HCT116 (cell line): ENCODE measurements at regions not wholly inside any gene's neighbourhood (a gene's known extent, or its start where the extent isn't known, plus 50 kb on each side); places are given as distances from the start of the nearest gene placed in this dataset.

Experiments used
- ATAC-seq: fragments of 200-7000 bp; cut with Tn5 transposase; 2 replicates; pipeline ENCODE4 v1.9.1; 2020; ENCODE audit warnings: mild to moderate bottlenecking, moderate library complexity
- BruUV-seq: library from RNA; stranded (reverse); fragments of 400-500 nt; replicated peaks from 2 replicates; lab custom pipeline; 2021; lab: Mats Ljungman, UMichigan
- CTCF ChIA-PET: fragments of 300-600 bp; sonication (Branson Sonifier 250); formaldehyde crosslinking; loops from one replicate; lab custom pipeline; 2021; ENCODE audit warnings: antibody characterized with exemption; lab: Charles Lee
- POLR2A ChIA-PET: fragments of 300-600, 350-600 bp; sonication (Branson Sonifier 250); formaldehyde crosslinking; loops from one replicate; lab custom pipeline; 2021; ENCODE audit warnings: antibody characterized with exemption; lab: Charles Lee
- RAD21 ChIA-PET, 2 experiments: fragments of 300-600 bp; sonication (Branson Sonifier 250); formaldehyde crosslinking; loops; one replicate each; lab custom pipeline; 2023; ENCODE audit warnings: low total read pairs in 2 of 2; ENCODE audit not compliant: uncharacterized antibody in 2 of 2, unreplicated experiment in 2 of 2, low non-redundant PET in 1 of 2; lab: Charles Lee
- DNase-seq: peaks from one replicate; pipeline ENCODE4 v3.0.0-alpha.2; 2010; ENCODE audit warnings: low read depth, low spot score
- H2AFZ ChIP-seq: fragments of 200-600 bp; shearing (Covaris generic), sonication (generic); 2 replicates; pipeline ENCODE4 v1.6.1; 2017; ENCODE audit warnings: low read depth, mixed run types, mixed read lengths, antibody characterized with exemption, low read length; ENCODE audit not compliant: poor library complexity, severe bottlenecking
- H3K27ac ChIP-seq: 2 replicates; pipeline ENCODE4 v1.5.1; 2012; ENCODE audit warnings: low read depth, low read length
- H3K27me3 ChIP-seq: fragments of 200-600 bp; sonication (generic); 2 replicates; pipeline ENCODE4 v1.6.1; 2016; ENCODE audit warnings: mixed run types, low read length, mixed read lengths; ENCODE audit not compliant: insufficient read depth
- H3K36me3 ChIP-seq, 2 experiments: fragments of 200-500 bp in 1 of 2; fragments of 200-600 bp in 1 of 2; sonication (Bioruptor generic) in 1 of 2; sonication (generic) in 1 of 2; 2 replicates each; pipeline versions ENCODE4 v1.5.1 to v1.6.1; 2014 to 2016; ENCODE audit warnings: low read length in 2 of 2, inconsistent platforms in 1 of 2, mixed read lengths in 1 of 2, mixed run types in 1 of 2; ENCODE audit not compliant: insufficient read depth in 2 of 2, control insufficient read depth in 1 of 2
- H3K4me1 ChIP-seq, 2 experiments: fragments of 200-600 bp in 1 of 2; sonication (generic) in 1 of 2; 2 replicates each; pipeline versions ENCODE4 v1.5.1 to v1.6.1; 2012 to 2017; ENCODE audit warnings: low read length in 2 of 2, inconsistent platforms in 1 of 2, mild to moderate bottlenecking in 1 of 2, mixed read lengths in 1 of 2, mixed run types in 1 of 2, moderate library complexity in 1 of 2; ENCODE audit not compliant: insufficient read depth in 2 of 2, control insufficient read depth in 1 of 2
- H3K4me2 ChIP-seq: fragments of 200-600 bp; sonication (generic); 2 replicates; pipeline ENCODE4 v1.6.1; 2017; ENCODE audit warnings: mixed run types, low read length, mixed read lengths
- H3K4me3 ChIP-seq, 2 experiments: fragments of 200-600 bp in 1 of 2; sonication (generic) in 1 of 2; replicated peaks in 1 of 2; 2 replicates each; pipeline ENCODE4 v1.5.1; 2011 to 2016; ENCODE audit warnings: low read length in 2 of 2, control low read depth in 1 of 2, low read depth in 1 of 2, mild to moderate bottlenecking in 1 of 2, mixed read lengths in 1 of 2, mixed run types in 1 of 2
- H3K79me2 ChIP-seq: fragments of 200-600 bp; sonication (generic); 2 replicates; pipeline ENCODE4 v1.6.1; 2017; ENCODE audit warnings: mild to moderate bottlenecking, mixed run types, low read length, moderate library complexity, mixed read lengths; ENCODE audit not compliant: insufficient read depth
- H3K9ac ChIP-seq: fragments of 200-600 bp; sonication (generic); 2 replicates; pipeline ENCODE4 v1.6.1; 2016; ENCODE audit warnings: low read length, mixed read lengths
- H3K9me2 ChIP-seq: fragments of 200-600 bp; sonication (generic), shearing (Covaris generic); 2 replicates; pipeline ENCODE4 v1.6.1; 2017; ENCODE audit warnings: mixed run types, mild to moderate bottlenecking, moderate library complexity; ENCODE audit not compliant: insufficient read depth
- H3K9me3 ChIP-seq, 2 experiments: fragments of 200-500 bp in 1 of 2; fragments of 200-600 bp in 1 of 2; sonication (Bioruptor generic) in 1 of 2; sonication (generic) in 1 of 2; 2 replicates each; pipeline ENCODE4 v1.6.1; 2014 to 2017; ENCODE audit warnings: low read length in 2 of 2, mixed read lengths in 2 of 2, inconsistent platforms in 1 of 2, low read depth in 1 of 2, mild to moderate bottlenecking in 1 of 2, mixed run types in 1 of 2, moderate library complexity in 1 of 2; ENCODE audit not compliant: control insufficient read depth in 1 of 2, insufficient read depth in 1 of 2
- H4K20me1 ChIP-seq: fragments of 200-600 bp; sonication (generic), shearing (Covaris generic); 2 replicates; pipeline ENCODE4 v1.6.1; 2017; ENCODE audit warnings: mixed run types, mild to moderate bottlenecking, moderate library complexity; ENCODE audit not compliant: insufficient read depth
- ATF3 ChIP-seq: IDR thresholded peaks from 2 replicates; pipeline ENCODE4 v1.6.1; 2012
- CTCF ChIP-seq, 3 experiments: fragments of 200-600 bp in 1 of 3; sonication (generic) in 1 of 3; IDR thresholded peaks in 2 of 3; conservative IDR thresholded peaks in 1 of 3; 2 replicates each; pipeline ENCODE4 v1.5.1; 2012 to 2017; ENCODE audit warnings: low read depth in 2 of 3, low read length in 2 of 3, antibody characterized with exemption in 1 of 3, borderline replicate concordance in 1 of 3, control low read depth in 1 of 3, mild to moderate bottlenecking in 1 of 3, mixed read lengths in 1 of 3, mixed run types in 1 of 3, moderate library complexity in 1 of 3; ENCODE audit not compliant: insufficient read depth in 1 of 3
- EZH2 ChIP-seq: fragments of 200-600 bp; sonication (generic); IDR thresholded peaks from 2 replicates; pipeline ENCODE4 v1.6.1; 2017; ENCODE audit warnings: antibody characterized with exemption, mixed run types
- JUND ChIP-seq: IDR thresholded peaks from 2 replicates; pipeline ENCODE4 v1.6.1; 2012
- REST ChIP-seq: IDR thresholded peaks from 2 replicates; pipeline ENCODE4 v1.6.1; 2012; ENCODE audit warnings: low read depth
- TCF7L2 ChIP-seq: IDR thresholded peaks from 2 replicates; pipeline ENCODE4 v1.7.0; 2011; ENCODE audit warnings: borderline replicate concordance, inconsistent platforms; ENCODE audit not compliant: insufficient read depth, insufficient read length; ENCODE audit errors: extremely low read depth
- YY1 ChIP-seq: IDR thresholded peaks from 2 replicates; pipeline ENCODE4 v1.6.1; 2011; ENCODE audit warnings: low read length, low read depth, moderate library complexity, mild to moderate bottlenecking; ENCODE audit not compliant: insufficient replicate concordance; ENCODE audit errors: extremely low read depth
- intact Hi-C: fragments of 100-400 bp; cut with micrococcal nuclease; formaldehyde crosslinking; loops from 2 replicates; pipeline ENCODE4 v1.10.0; 2022

GRCh38 chr7:41277561-41277960 lies 425.3 kb downstream of the INHBA start:
- no peak overlapping the region for H3K9ac ChIP-seq
- H3K9me2 ChIP-seq, result no peaks in the 10 kb centered on the region
- no peak overlapping the region for H3K4me2 ChIP-seq
- H3K36me3 ChIP-seq, result no peaks in the 10 kb centered on the region
- TF ChIP-seq JUND (no peak), ATF3 (no peak), YY1 (no peak)
- H3K27ac ChIP-seq, result no peak overlapping the region
- intact Hi-C loops, result no loop called here
- ATAC-seq, result no peak
- no peaks in the 10 kb centered on the region for H3K79me2 ChIP-seq
- RAD21 ChIA-PET, result no interaction called here
- no peak overlapping the region for H3K4me3 ChIP-seq
- no peaks in the 10 kb centered on the region for H3K4me1 ChIP-seq
- no peaks in the 10 kb centered on the region for H4K20me1 ChIP-seq
- POLR2A ChIA-PET, result no interaction called here
- DNase-seq, result no peak
- H2AFZ ChIP-seq, result no peak overlapping the region
- no peaks in the 10 kb centered on the region for H3K9me3 ChIP-seq
- no TSS peak for BruUV-seq
- CTCF ChIA-PET, result no interaction called here
- no peaks in the 10 kb centered on the region for H3K27me3 ChIP-seq

- POLR2A ChIA-PET, result no interaction called here
- DNase-seq (no peak), ATAC-seq (no peak)
- no peaks in the 10 kb centered on the region for H3K79me2 ChIP-seq
- intact Hi-C loops, result no loop called here
- CTCF ChIA-PET, result no interaction called here
- H3K27ac ChIP-seq, result no peak overlapping the region
- no peaks in the 10 kb centered on the region for H3K4me1 ChIP-seq
- no peak overlapping the region for H3K4me3 ChIP-seq
- BruUV-seq, result no TSS peak
- H2AFZ ChIP-seq, result no peak overlapping the region
- no peaks in the 10 kb centered on the region for H3K9me2 ChIP-seq
- RAD21 ChIA-PET, result no interaction called here
- no peaks in the 10 kb centered on the region for H3K9me3 ChIP-seq
- no peaks in the 10 kb centered on the region for H3K36me3 ChIP-seq
- no peak overlapping the region for H3K4me2 ChIP-seq
- no peak for TF ChIP-seq REST
- no peak for TF ChIP-seq EZH2
- TF ChIP-seq CTCF (IDR thresholded peaks at IDR 0.05 in 2 of 3, conservative IDR thresholded peaks at IDR 0.05 in 1 of 3; ENCODE audit: borderline replicate concordance in 1 of 3, insufficient read depth in 1 of 3, low read depth in 2 of 3, low read length in 2 of 3), result no peak
- TF ChIP-seq TCF7L2, result no peak
- H3K9ac ChIP-seq, result no peak overlapping the region
- no peaks in the 10 kb centered on the region for H3K27me3 ChIP-seq
- no peaks in the 10 kb centered on the region for H4K20me1 ChIP-seq
Observed at GRCh38 chr7:41275255-41275654, 427.6 kb downstream of the INHBA start.
